Right ventricle myocardium superior (tissue), 1 donor: ENCODE measurements at regions not wholly inside any gene's neighbourhood (a gene's known extent, or its start where the extent isn't known, plus 50 kb on each side); places are given as distances from the start of the nearest gene placed in this dataset.
A peak's percentile ranks its signal among the peaks of the same experiment; 100 is the strongest.
"Not testable (repeated sequence)": the region's sequence is repeated elsewhere in the genome, so short reads cannot be mapped to it uniquely, and the experiment has no call there.

ENCODE experiments used
- ATAC-seq: fragments of 200-7000 bp; cut with Tn5 transposase; one replicate; pipeline ENCODE4 v1.9.1; 2020; ENCODE audit warnings: mild to moderate bottlenecking; ENCODE audit not compliant: poor library complexity
- DNase-seq: peaks from one replicate; pipeline ENCODE4 v3.0.0-alpha.2; 2020
- intact Hi-C: fragments of 100-400 bp; cut with DNase I; formaldehyde crosslinking; loops from one replicate; pipeline ENCODE4 v1.11.2; 2022
- donor health status: DM: no; HTN: yes; CAD: no; lungs with severe emphysema.

GRCh38 chr7:65656494-65657188, 216.2 kb upstream of the VKORC1L1 start:
- ATAC-seq: peak; percentile 58
- DNase-seq, intact Hi-C loops: not testable (repeated sequence)

DNA sequence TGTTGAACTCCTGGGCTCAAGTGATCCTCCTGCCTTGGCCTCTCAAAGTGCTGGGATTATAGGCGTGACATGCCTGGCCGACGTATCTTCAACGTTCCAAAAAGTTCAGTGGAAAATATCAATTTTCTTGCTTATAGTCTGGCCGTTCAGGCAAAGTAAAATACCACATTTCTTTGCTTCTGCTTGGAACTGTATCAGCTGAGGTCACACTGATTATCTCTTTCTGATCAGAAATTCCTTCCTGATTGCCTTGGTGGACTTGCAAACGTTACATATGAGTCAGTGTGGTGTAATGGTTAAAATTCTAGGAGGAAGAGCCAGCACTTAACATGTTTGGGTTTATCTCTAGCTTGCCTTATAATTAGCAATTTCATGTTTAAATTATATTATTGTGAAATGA, 189.5 kb upstream of the VKORC1L1 start:
- DNase-seq, ATAC-seq, intact Hi-C loops: not testable (repeated sequence)

DNA sequence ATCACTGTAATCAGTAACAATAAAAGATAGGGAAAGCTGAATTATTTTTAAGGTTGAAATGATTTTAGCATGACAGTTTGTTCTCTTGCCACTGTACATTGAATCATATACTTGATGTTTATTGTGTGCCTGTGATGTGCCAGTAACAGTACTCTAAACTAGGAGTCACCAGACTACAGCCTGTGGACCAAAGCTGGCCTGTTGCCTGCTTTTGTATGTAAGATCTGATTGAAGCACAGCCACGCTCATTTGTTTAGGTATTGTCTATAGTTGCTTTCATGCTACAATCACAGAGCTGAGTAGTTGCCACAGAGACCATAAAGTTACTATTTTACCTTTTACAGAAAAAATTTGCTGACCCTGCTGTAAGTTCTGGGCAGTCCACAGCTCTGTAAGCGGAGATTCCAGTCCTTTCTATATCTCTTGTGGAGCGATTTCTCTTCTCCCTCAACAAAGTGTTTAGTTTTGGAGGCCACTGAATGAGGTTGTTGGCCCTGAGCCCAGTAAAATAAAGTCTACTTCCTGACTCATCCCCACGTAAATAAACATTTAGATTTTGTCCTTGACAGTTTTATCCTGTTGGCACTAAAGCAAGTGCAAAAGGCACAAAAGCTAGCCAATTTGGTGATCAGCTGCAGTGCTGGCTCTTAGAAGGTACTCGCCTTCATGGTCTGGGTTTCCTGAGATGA, 173.7 kb upstream of the VKORC1L1 start:
- ATAC-seq, DNase-seq, intact Hi-C loops: not testable (repeated sequence)

DNA sequence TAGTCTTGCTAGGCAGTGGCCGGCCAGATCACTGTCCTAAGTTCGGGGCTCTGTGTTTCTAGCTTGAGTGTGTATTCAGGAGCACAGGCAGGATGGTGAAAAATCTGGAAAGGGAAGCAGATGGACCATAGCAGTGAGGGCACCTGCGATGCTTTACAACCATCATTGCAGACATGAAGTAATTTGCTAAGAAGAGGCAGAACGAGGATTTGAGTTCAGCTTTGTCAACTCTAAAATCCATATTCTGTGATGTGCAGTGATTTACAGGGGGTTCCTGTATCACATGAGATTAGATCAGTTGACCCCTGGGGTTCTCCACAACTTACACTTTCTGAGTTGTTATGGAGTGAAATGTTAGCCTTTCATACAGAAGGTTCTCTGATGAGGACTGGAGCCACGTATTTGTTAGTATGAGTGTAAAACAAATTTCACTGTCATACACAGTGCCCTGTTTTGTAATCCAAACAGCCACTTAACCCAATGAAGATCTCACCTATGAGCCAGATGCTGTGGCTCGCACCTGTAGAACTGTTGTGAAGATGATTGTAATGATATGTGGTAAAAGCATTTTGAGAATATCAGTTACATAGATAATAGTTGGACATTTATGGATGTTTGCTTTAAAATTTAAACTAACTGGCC, 173.0 kb upstream of the VKORC1L1 start:
- DNase-seq, intact Hi-C loops, ATAC-seq: not testable (repeated sequence)

GRCh38 chr7:65719123-65719798, 153.6 kb upstream of the VKORC1L1 start:
- intact Hi-C loops, ATAC-seq, DNase-seq: not testable (repeated sequence)

DNA sequence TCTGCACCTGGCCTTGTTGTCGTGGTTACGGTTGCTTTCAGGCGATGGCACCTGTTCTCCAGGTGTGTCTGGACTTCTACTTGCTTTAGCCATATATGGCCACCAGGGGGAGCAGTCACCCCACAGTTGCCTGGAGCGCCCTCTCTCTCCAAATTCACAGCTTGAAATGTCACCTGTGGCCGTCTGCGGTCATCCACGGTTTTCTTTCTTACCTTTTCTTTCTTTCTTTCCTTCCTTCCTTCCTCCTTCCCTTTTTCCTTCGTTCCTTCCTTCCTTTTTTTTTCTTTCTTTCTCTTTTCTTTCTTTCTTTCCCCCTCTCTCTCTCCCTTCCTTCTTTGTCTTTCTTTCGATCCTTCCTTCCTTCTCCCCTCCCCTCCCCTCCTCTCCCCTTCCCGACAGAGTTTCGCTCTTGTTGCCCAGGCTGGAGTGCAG, 150.5 kb upstream of the VKORC1L1 start:
- ATAC-seq: peak; percentile 72
- intact Hi-C loops: no loop called here
- peak; percentile 45 for DNase-seq

GRCh38 chr7:65727182-65727581, 145.7 kb upstream of the VKORC1L1 start:
- ATAC-seq, intact Hi-C loops, DNase-seq: not testable (repeated sequence)

- intact Hi-C loops: no loop called here
- no peak for ATAC-seq
These were observed 141.7 kb upstream of the VKORC1L1 start for GRCh38 chr7:65731129-65731528.

GRCh38 chr7:65731562-65732035, 141.3 kb upstream of the VKORC1L1 start:
- DNase-seq (peak; percentile 35), ATAC-seq (peak; percentile 36)
- intact Hi-C loops: no loop called here

More at GRCh38 chr7:65731129-65731528, 141.7 kb upstream of the VKORC1L1 start:
- no peak for DNase-seq

DNA sequence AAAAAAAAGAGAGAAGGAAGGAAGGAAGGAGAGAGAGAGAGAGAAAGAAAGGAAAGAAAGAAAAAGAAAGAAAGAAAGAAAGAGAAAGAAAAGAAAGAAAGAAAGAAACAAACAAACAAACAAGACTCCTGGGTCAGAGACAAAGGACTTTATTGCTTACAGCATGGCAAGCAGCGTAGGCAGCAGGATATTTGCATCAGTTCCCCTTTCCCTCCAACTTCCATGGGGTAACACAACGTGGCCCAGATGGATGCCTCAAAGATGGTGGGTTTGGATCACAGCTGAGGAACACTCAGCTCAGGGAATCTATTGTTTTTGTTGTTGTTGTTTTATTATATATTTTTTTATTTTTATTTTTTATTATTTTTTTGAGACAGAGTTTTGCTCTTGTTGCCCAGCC, 128.5 kb upstream of the VKORC1L1 start:
- ATAC-seq (no peak), DNase-seq (no peak)
- intact Hi-C loops: no loop called here

DNA sequence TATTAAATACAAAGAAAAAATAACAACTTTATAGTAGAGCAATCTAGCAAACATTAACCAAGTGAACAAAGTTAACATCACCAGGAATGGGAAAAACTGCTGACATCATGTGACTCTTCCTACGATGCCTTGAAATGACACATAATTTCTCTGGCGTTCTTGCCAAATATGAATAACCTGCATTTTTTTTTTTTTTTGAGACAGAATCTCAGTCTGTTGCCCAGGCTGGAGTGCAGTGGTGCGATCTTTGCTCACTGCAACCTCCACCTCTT, 126.5 kb upstream of the VKORC1L1 start:
- no peak for ATAC-seq
- intact Hi-C loops: no loop called here
- no peak for DNase-seq

DNA sequence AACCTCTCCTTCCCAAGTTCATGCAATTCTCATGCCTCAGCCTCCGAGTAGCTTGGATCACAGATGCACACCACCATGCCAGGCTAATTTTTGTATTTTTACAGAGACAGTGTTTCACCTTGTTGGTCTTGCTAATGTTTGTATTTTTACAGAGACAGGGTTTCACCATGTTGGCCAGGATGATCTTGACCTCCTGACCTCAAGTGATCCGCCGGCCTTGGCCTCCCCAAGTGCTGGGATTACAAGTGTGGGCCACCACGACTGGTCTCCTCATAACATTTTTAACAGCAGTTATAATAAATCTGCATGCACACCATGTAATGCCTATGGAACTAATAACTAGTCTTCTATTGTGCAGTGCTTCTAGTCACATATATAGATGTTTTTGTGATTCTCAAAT, 123.8 kb upstream of the VKORC1L1 start:
- intact Hi-C loops: no loop called here
- DNase-seq (no peak), ATAC-seq (no peak)

DNA sequence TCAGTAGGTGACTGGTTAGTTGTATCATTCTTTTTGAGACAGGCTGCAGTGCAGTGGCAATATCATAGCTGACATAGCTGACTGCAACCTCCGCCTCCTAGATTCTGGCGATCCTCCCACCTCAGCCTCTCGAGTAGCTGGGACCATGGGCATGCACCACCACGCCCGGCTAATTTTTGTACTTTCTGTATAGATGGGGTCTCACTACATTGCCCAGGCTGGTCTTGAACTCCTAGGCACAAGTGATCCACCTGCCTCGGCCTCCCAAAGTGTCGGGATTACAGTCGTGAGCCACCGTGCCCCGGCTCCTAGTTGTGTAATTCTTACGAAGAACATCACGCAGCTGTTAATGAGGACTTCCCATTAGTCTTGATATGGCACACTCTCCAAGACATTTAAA, 123.4 kb upstream of the VKORC1L1 start:
- intact Hi-C loops: no loop called here

GRCh38 chr7:65750511-65751344, 122.1 kb upstream of the VKORC1L1 start:
- DNase-seq: peak; percentile 94
- peak; percentile 100 for ATAC-seq
- intact Hi-C loops: no loop called here

More for the DNA sequence above, 123.4 kb upstream of the VKORC1L1 start:
- no peak for ATAC-seq
- DNase-seq: no peak

- ATAC-seq, DNase-seq, intact Hi-C loops: not testable (repeated sequence)
These were observed 118.8 kb upstream of the VKORC1L1 start for GRCh38 chr7:65754070-65754469.

GRCh38 chr7:65758991-65759390, 113.9 kb upstream of the VKORC1L1 start:
- ATAC-seq, DNase-seq, intact Hi-C loops: not testable (repeated sequence)

DNA sequence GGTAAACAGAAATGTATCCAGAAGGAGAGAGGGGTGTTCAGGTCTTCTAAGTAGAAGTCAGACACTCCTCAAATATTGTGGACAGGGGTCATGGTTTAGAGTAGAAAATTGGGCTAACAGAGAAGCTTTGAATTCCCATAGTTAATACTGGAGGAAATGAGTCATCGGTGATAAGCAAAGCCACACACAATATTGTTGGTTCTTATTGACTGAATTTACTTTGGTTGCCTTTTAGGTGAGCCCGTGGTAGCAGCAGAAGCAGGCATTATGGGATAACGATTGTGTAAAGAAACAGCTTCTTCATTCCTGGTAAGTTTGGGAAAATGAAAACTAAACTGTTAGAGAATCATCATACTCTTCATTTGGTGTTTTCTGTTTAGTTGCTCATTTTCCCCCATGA, 110.2 kb upstream of the VKORC1L1 start:
- DNase-seq, ATAC-seq, intact Hi-C loops: not testable (repeated sequence)

DNA sequence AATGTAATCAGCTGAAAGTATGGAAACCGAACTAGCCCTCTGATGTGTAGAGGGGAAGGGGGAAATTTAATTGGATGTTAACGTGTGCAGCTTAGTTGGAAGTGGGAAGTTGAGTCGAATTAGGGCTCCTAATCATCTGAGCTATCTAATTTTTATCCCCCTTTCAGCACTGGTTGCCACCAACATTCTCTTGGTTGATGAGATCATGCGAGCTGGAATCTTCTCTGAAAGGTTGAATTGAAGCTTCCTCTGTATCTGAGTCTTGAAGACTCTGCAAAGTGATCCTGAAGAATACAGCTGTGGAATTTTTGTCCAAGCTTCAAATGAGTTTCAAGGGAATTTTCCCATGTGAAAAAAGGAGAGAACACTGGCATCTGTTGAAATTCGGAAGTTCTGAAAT, 109.8 kb upstream of the VKORC1L1 start:
- ATAC-seq, DNase-seq, intact Hi-C loops: not testable (repeated sequence)
